Activated T-cell treated with anti-CD3 and anti-CD28 coated beads, Interleukin-2, amount 50 U/mL, for 48 hours (primary cell): ENCODE measurements at regions not wholly inside any gene's neighbourhood (a gene's known extent, or its start where the extent isn't known, plus 50 kb on each side); places are given as distances from the start of the nearest gene placed in this dataset.
"Not testable (repeated sequence)": the region's sequence is repeated elsewhere in the genome, so short reads cannot be mapped to it uniquely, and the experiment has no call there.

Experiments
- DNase-seq, 2 experiments: peaks; one replicate each; pipeline ENCODE4 v3.0.0-alpha.2; 2020

GRCh38 chr12:131250028-131250950, 296.6 kb downstream of the ADGRD1 start:
- DNase-seq: no peak

GRCh38 chr12:131250951-131251315, 297.2 kb downstream of the ADGRD1 start:
- no peak for DNase-seq

- no peak for DNase-seq
These were observed 297.8 kb downstream of the ADGRD1 start for GRCh38 chr12:131251336-131252101.

- DNase-seq: no peak
These were observed 299.8 kb downstream of the ADGRD1 start for GRCh38 chr12:131253376-131254026.

- DNase-seq: no peak
These were observed 300.7 kb downstream of the ADGRD1 start for GRCh38 chr12:131254374-131254773.

- DNase-seq: no peak
These were observed 304.7 kb downstream of the ADGRD1 start for GRCh38 chr12:131258398-131258797.

GRCh38 chr12:131260251-131260905, 306.7 kb downstream of the ADGRD1 start:
- no peak for DNase-seq

- DNase-seq: no peak
These were observed 307.2 kb downstream of the ADGRD1 start for GRCh38 chr12:131260954-131261353.

- DNase-seq: no peak
These were observed 308.2 kb downstream of the ADGRD1 start for GRCh38 chr12:131261906-131262305.

GRCh38 chr12:131263626-131264025, 309.9 kb downstream of the ADGRD1 start:
- DNase-seq: no peak

GRCh38 chr12:131264635-131265034, 310.9 kb downstream of the ADGRD1 start:
- no peak for DNase-seq

- DNase-seq: no peak
These were observed 313.1 kb downstream of the ADGRD1 start for GRCh38 chr12:131266591-131267467.

- DNase-seq: no peak
These were observed 313.9 kb downstream of the ADGRD1 start for GRCh38 chr12:131267576-131267975.

GRCh38 chr12:131268123-131268522, 314.4 kb downstream of the ADGRD1 start:
- DNase-seq: not testable (repeated sequence)

GRCh38 chr12:131268571-131268970, 314.9 kb downstream of the ADGRD1 start:
- DNase-seq: not testable (repeated sequence)

GRCh38 chr12:131269551-131269950, 315.8 kb downstream of the ADGRD1 start:
- DNase-seq: no peak

- not testable (repeated sequence) for DNase-seq
These were observed 316.3 kb downstream of the ADGRD1 start for GRCh38 chr12:131269977-131270376.

- no peak for DNase-seq
These were observed 318.0 kb downstream of the ADGRD1 start for GRCh38 chr12:131271724-131272123.

- not testable (repeated sequence) for DNase-seq
These were observed 318.6 kb downstream of the ADGRD1 start for GRCh38 chr12:131272283-131272814.

GRCh38 chr12:131273291-131273845, 319.7 kb downstream of the ADGRD1 start:
- DNase-seq: no peak

GRCh38 chr12:131274061-131274460, 320.4 kb downstream of the ADGRD1 start:
- no peak for DNase-seq
